ENCODE measurements at regions not wholly inside any gene's neighbourhood (a gene's known extent, or its start where the extent isn't known, plus 50 kb on each side); places are given as distances from the start of the nearest gene placed in this dataset.

- Histone ChIP-seq H3K36me3 (no peaks in the 10 kb centered on the region), H3K4me1 (no peaks in the 10 kb centered on the region), H3K27me3 (no peaks in the 10 kb centered on the region), H3K4me3 (no peak overlapping the region), H3K9me3 (no peaks in the 10 kb centered on the region), H3K27ac (replicated peaks in 1 of 4) (no peak overlapping the region)
- no peak for DNase-seq (ENCODE audit: extremely low spot score)
- TF ChIP-seq CTCF (IDR thresholded peaks at IDR 0.05), result no peak
- WGBS, result 61% methylated on average over 5 of the region's 5 CpGs
- intact Hi-C loops (cut with DNase I), result no loop called here
These were observed 669.7 kb upstream of the RGMB start for GRCh38 chr5:98103807-98104206.

- no peak for DNase-seq (ENCODE audit: extremely low spot score)
- no peaks in the 10 kb centered on the region for H3K27me3 ChIP-seq
- H3K4me1 ChIP-seq, result no peaks in the 10 kb centered on the region
- WGBS, result 93% methylated on average over 3 of the region's 3 CpGs
- no peak overlapping the region for H3K27ac ChIP-seq (replicated peaks in 1 of 4)
- TF ChIP-seq POLR2A (IDR thresholded peaks at IDR 0.05; ENCODE audit: low read depth), result no peak
- no peak for TF ChIP-seq EP300 (IDR thresholded peaks at IDR 0.05)
- TF ChIP-seq CTCF (IDR thresholded peaks at IDR 0.05), result no peak
- TF ChIP-seq POLR2AphosphoS5 (IDR thresholded peaks at IDR 0.05), result no peak
- H3K9me3 ChIP-seq, result no peaks in the 10 kb centered on the region
- intact Hi-C loops (cut with DNase I), result no loop called here
- no peak overlapping the region for H3K4me3 ChIP-seq
- no peaks in the 10 kb centered on the region for H3K36me3 ChIP-seq
These were observed 668.8 kb upstream of the RGMB start for GRCh38 chr5:98104454-98105188.

GRCh38 chr5:98105681-98106080 lies 667.8 kb upstream of the RGMB start:
- Histone ChIP-seq H3K4me3 (no peak overlapping the region), H3K36me3 (no peaks in the 10 kb centered on the region), H3K27ac (replicated peaks in 1 of 4) (no peak overlapping the region), H3K4me1 (no peaks in the 10 kb centered on the region), H3K9me3 (no peaks in the 10 kb centered on the region), H3K27me3 (no peaks in the 10 kb centered on the region)
- DNase-seq (ENCODE audit: extremely low spot score), result no peak
- 77% methylated on average over 6 of the region's 6 CpGs for WGBS
- TF ChIP-seq POLR2AphosphoS5 (IDR thresholded peaks at IDR 0.05) (no peak), EP300 (IDR thresholded peaks at IDR 0.05) (no peak), POLR2A (IDR thresholded peaks at IDR 0.05; ENCODE audit: low read depth) (no peak), CTCF (IDR thresholded peaks at IDR 0.05) (no peak)
- intact Hi-C loops (cut with DNase I), result no loop called here

- Histone ChIP-seq H3K27me3 (no peaks in the 10 kb centered on the region), H3K9me3 (no peaks in the 10 kb centered on the region), H3K4me3 (no peak overlapping the region), H3K4me1 (no peaks in the 10 kb centered on the region), H3K36me3 (no peaks in the 10 kb centered on the region), H3K27ac (replicated peaks in 1 of 4) (no peak overlapping the region)
- no peak for DNase-seq (ENCODE audit: extremely low spot score)
- 79% methylated on average over 4 of the region's 4 CpGs for WGBS
- TF ChIP-seq EP300 (IDR thresholded peaks at IDR 0.05) (no peak), POLR2AphosphoS5 (IDR thresholded peaks at IDR 0.05) (no peak), POLR2A (IDR thresholded peaks at IDR 0.05; ENCODE audit: low read depth) (no peak), CTCF (IDR thresholded peaks at IDR 0.05) (no peak)
- intact Hi-C loops (cut with DNase I), result no loop called here
These were observed 667.1 kb upstream of the RGMB start for GRCh38 chr5:98106116-98107031.
